DND-41 (cell line): ENCODE measurements at regions not wholly inside any gene's neighbourhood (a gene's known extent, or its start where the extent isn't known, plus 50 kb on each side); places are given as distances from the start of the nearest gene placed in this dataset.
"Not testable (repeated sequence)": the region's sequence is repeated elsewhere in the genome, so short reads cannot be mapped to it uniquely, and the experiment has no call there.

Experiments used
- ATAC-seq: fragments of 200-7000 bp; cut with Tn5 transposase; 3 replicates; pipeline ENCODE4 v1.9.1; 2021; ENCODE audit warnings: low read depth; ENCODE audit not compliant: insufficient read depth
- DNase-seq: peaks from one replicate; pipeline ENCODE4 v3.0.0-alpha.2; 2020
- H2AFZ ChIP-seq: 2 replicates; pipeline ENCODE4 v1.6.0; 2012; ENCODE audit warnings: low read depth, low read length
- H3K27ac ChIP-seq: 2 replicates; pipeline ENCODE4 v1.5.1; 2012; ENCODE audit warnings: low read length, inconsistent platforms
- H3K27me3 ChIP-seq: fragments of 200-600 bp; sonication (generic); 2 replicates; pipeline ENCODE4 v1.6.0; 2012; ENCODE audit warnings: low read length, mild to moderate bottlenecking, inconsistent platforms; ENCODE audit not compliant: insufficient read depth, poor library complexity
- H3K36me3 ChIP-seq: 2 replicates; pipeline ENCODE4 v1.5.1; 2012; ENCODE audit warnings: low read length, inconsistent platforms; ENCODE audit not compliant: insufficient read depth
- H3K4me1 ChIP-seq: 2 replicates; pipeline ENCODE4 v1.5.1; 2012; ENCODE audit warnings: mild to moderate bottlenecking, low read length; ENCODE audit not compliant: insufficient read depth
- H3K4me2 ChIP-seq: 2 replicates; pipeline ENCODE4 v1.6.0; 2012; ENCODE audit warnings: mild to moderate bottlenecking, moderate library complexity, low read length, inconsistent platforms; ENCODE audit not compliant: insufficient read depth
- H3K4me3 ChIP-seq, 2 experiments: fragments of 200-600 bp in 1 of 2; shearing (Covaris generic) in 1 of 2; 2 replicates each; pipeline ENCODE4 v1.5.1; 2012 to 2016; ENCODE audit warnings: inconsistent platforms in 2 of 2, low read length in 2 of 2, mild to moderate bottlenecking in 2 of 2, low read depth in 1 of 2, moderate library complexity in 1 of 2
- H3K79me2 ChIP-seq: 2 replicates; pipeline ENCODE4 v1.6.0; 2012; ENCODE audit warnings: low read length, inconsistent platforms; ENCODE audit not compliant: insufficient read depth
- H3K9ac ChIP-seq: 2 replicates; pipeline ENCODE4 v1.6.0; 2012; ENCODE audit warnings: low read depth, mild to moderate bottlenecking, inconsistent platforms, low read length, moderate library complexity
- H3K9me3 ChIP-seq: 2 replicates; pipeline ENCODE4 v1.5.1; 2012; ENCODE audit warnings: low read length, moderate library complexity, mild to moderate bottlenecking, inconsistent platforms; ENCODE audit not compliant: insufficient read depth, severe bottlenecking
- H4K20me1 ChIP-seq: 2 replicates; pipeline ENCODE4 v1.6.0; 2012; ENCODE audit warnings: low read length; ENCODE audit not compliant: insufficient read depth
- CTCF ChIP-seq: IDR thresholded peaks from 2 replicates; pipeline ENCODE4 v1.5.1; 2012; ENCODE audit warnings: borderline replicate concordance, low read length, moderate library complexity, mild to moderate bottlenecking; ENCODE audit not compliant: poor library complexity, severe bottlenecking; ENCODE audit errors: extremely low read depth
- EZH2 ChIP-seq: IDR thresholded peaks from 3 replicates; pipeline ENCODE4 v1.6.1; 2012; ENCODE audit warnings: borderline replicate concordance, low read depth, mild to moderate bottlenecking, moderate library complexity, low read length, inconsistent platforms; ENCODE audit not compliant: severe bottlenecking

- no peaks in the 10 kb centered on the region for H3K9me3 ChIP-seq
- no peaks in the 10 kb centered on the region for H3K79me2 ChIP-seq
- H3K27ac ChIP-seq: no peak overlapping the region
- TF ChIP-seq CTCF (no peak), EZH2 (no peak)
- ATAC-seq (no peak), DNase-seq (no peak)
- H3K36me3 ChIP-seq: no peaks in the 10 kb centered on the region
- no peak overlapping the region for H3K4me3 ChIP-seq
- H3K4me1 ChIP-seq: no peaks in the 10 kb centered on the region
- no peaks in the 10 kb centered on the region for H4K20me1 ChIP-seq
- no peak overlapping the region for H2AFZ ChIP-seq
- no peak overlapping the region for H3K4me2 ChIP-seq
- no peaks in the 10 kb centered on the region for H3K27me3 ChIP-seq
- no peak overlapping the region for H3K9ac ChIP-seq
Observed at GRCh38 chr1:182315167-182315556, 76.4 kb downstream of the GLUL start.

DNA sequence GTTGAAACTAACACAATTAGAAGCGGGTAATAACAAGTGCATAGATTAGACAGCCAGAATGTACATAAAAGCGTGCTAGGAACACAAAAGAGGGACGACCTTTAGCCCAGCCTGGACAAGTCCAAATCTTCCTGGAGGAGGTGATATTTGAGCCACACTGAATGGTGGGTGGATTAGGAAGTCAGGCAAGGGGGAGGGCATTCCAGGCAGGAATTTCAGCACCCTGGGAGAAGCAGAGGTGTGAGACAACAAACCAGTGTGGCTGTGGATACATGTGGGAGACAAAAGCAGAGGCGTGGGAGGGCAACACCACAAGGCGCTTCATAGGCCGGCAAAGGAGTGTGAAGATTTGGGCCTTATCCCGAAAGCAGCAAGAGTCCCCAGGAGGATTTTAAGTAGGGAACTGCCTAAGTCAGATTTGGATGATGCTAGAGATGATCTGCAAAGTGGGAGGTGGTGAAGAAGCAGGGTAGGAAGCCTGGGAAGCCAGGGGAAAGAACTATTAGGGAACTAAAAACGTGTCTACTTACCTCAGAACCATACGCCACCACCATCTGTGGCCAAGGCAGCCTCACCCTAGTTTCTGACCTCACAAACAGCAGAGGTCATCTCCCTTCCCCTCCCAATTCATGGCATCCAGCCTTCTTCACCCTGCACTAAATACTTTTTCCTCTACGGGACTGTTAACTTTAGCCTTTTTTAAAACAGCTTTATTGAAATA lies 81.8 kb downstream of the GLUL start:
- Histone ChIP-seq H3K9ac (no peak overlapping the region), H3K27ac (no peak overlapping the region), H2AFZ (no peak overlapping the region), H4K20me1 (no peaks in the 10 kb centered on the region), H3K79me2 (no peaks in the 10 kb centered on the region), H3K4me2 (no peak overlapping the region), H3K27me3 (no peaks in the 10 kb centered on the region), H3K9me3 (no peaks in the 10 kb centered on the region), H3K4me3 (no peak overlapping the region), H3K36me3 (no peaks in the 10 kb centered on the region), H3K4me1 (0 out of 2 replicates have a peak, but pooled peaks cover 1% of the 10 kb centered on the region)
- no peak for TF ChIP-seq EZH2
- TF ChIP-seq CTCF: no peak
- DNase-seq (no peak), ATAC-seq (no peak)

- Histone ChIP-seq H3K4me2 (no peak overlapping the region), H3K9me3 (no peaks in the 10 kb centered on the region), H3K4me1 (0 out of 2 replicates have a peak, but pooled peaks cover 3% of the 10 kb centered on the region), H3K27me3 (no peaks in the 10 kb centered on the region), H3K27ac (no peak overlapping the region), H4K20me1 (no peaks in the 10 kb centered on the region), H3K79me2 (no peaks in the 10 kb centered on the region), H2AFZ (no peak overlapping the region), H3K4me3 (no peak overlapping the region), H3K36me3 (no peaks in the 10 kb centered on the region), H3K9ac (no peak overlapping the region)
- no peak for DNase-seq
- no peak for TF ChIP-seq CTCF
- no peak for TF ChIP-seq EZH2
- ATAC-seq: no peak
Observed at GRCh38 chr1:182308826-182309225, 82.8 kb downstream of the GLUL start.

DNA sequence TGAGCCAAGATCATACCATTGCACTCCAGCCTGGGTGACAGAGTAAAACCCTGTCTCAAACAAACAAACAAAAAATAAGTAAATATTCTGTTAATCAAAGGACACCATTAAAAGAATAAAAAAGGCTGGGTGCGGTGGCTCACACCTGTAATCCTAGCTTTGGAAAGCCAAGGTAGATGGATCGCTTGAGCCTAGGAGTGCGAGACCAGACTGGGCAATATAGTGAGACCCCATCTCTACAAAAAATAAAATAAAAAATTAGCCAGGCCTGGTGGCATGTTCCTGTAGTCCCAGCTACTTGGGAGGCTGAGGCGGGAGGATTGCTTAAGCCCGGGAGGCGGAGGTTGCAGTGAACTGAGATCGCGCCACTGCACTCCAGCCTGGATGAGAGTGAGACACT lies 84.1 kb downstream of the GLUL start:
- not testable (repeated sequence) for H3K4me2 ChIP-seq, H3K36me3 ChIP-seq, H3K79me2 ChIP-seq, H3K27ac ChIP-seq, H2AFZ ChIP-seq, H3K4me3 ChIP-seq, H3K9me3 ChIP-seq, H4K20me1 ChIP-seq, DNase-seq, ATAC-seq, H3K27me3 ChIP-seq, H3K9ac ChIP-seq
- H3K4me1 ChIP-seq: peaks cover 11% of the 10 kb centered on the region
